SK-N-DZ (cell line): ENCODE measurements at regions not wholly inside any gene's neighbourhood (a gene's known extent, or its start where the extent isn't known, plus 50 kb on each side); places are given as distances from the start of the nearest gene placed in this dataset.
"Not testable (repeated sequence)": the region's sequence is repeated elsewhere in the genome, so short reads cannot be mapped to it uniquely, and the experiment has no call there.

Source experiments
- DNase-seq: peaks from one replicate; pipeline ENCODE4 v3.0.0-alpha.2; 2015; ENCODE audit warnings: low spot score

DNA sequence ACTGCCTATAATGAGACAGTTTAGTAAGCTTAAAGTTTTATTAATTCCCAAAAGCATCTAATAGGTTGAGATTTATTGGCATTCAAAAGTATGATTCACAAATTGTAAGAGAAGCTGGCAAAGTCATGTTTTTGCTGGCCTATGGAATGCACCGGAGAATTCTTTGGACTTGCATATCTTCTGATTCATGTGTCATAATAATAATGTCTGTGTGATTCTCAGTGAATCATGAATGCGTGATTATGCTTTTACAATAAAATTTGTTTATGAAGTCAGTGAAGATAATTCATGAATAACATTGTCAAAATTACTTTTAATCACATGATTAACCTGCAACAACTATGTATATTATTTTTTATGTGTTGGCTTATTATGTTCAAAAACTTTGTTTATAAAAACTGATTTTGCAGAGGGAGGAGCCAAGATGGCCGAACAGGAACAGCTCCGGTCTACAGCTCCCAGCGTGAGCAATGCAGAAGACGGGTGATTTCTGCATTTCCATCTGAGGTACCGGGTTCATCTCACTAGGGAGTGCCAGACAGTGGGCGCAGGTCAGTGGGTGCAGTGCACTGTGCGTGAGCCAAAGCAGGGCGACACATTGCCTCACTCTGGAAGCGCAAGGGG lies 389.2 kb downstream of the SRGAP2C start:
- not testable (repeated sequence) for DNase-seq

DNA sequence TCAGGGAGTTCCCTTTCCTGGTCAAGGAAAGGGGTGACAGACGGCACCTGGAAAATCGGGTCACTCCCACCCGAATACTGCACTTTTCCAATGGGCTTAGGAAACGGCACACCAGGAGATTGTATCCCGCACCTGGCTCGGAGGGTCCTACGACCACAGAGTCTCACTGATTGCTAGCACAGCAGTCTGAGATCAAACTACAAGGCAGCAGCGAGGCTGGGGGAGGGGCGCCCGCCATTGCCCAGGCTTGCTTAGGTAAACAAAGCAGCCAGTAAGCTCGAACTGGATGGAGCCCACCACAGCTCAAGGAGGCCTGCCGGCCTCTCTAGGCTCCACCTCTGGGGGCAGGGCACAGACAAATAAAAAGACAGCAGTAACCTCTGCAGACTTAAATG lies 389.7 kb downstream of the SRGAP2C start:
- not testable (repeated sequence) for DNase-seq

DNA sequence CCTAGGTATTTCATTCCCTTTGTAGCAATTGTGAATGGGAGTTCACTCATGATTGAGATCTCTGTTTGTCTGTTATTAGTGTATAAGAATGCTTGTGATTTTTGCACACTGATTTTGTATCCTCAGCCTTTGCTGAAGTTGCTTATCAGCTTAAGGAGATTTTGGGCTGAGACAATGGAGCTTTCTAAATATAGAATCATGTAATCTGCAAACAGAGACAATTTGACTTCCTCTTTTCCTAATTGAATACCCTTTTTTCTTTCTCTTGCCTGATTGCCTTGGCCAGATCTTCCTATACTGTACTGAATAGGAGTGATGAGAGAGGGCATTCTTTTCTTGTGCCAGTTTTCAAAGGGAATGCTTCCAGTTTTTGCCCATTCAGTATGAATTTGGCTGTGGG lies 398.1 kb downstream of the SRGAP2C start:
- not testable (repeated sequence) for DNase-seq

DNA sequence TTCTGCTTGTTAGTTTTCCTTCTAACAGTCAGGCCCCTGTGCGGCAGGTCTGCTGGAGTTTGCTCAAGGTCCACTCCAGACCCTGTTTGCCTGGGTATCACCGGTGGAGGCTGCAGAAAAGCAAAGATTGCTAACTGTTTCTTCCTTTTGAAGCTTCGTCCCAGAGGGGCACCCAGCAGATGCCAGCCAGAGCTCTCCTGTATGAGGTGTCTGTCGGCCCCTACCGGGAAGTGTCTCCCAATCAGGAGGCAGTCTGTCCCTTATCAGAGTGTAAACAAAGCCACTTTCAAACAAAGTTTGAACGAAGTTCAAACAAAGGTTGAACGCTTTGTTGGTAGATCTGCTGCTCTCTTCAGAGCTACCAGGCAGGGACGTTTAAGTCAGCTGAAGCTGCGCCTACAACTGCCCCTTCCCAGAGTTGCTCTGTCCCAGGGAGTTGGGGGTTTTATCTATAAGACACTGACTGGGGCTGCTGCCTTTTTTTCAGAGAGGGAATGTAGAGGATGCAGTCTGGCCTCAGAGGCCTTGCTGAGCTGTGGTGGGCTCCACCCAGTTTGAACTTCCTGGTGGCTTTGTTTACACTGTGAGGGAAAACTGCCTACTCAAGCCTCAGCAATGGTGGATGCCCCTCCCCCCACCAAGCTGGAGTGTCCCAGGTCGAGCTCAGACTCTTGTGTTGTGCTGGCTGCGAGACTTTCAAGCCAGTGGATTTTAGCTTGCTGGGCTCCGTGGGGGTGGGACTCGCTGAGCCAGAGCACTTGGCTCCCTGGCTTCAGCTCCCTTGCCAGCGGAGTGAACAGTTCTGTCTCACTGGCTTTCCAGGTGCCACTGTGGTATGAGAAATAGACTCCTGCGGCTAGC lies 401.8 kb downstream of the SRGAP2C start:
- no peak for DNase-seq

DNA sequence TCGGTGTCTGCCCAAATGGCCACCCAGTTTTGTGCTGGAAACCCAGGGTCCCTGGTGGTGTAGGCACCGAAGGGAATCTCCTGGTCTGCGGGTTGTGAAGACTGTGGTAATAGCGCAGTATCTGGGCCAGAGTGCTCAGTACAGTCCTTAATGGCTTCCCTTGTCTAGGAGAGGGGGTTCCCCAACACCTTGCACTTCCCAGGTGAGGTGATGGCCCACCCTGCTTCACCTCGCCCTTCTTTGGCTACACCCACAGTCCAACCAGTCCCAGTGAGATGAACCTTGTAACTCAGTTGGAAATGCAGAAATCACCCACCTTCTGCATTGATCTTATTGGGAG lies 402.4 kb downstream of the SRGAP2C start:
- DNase-seq: no peak

DNA sequence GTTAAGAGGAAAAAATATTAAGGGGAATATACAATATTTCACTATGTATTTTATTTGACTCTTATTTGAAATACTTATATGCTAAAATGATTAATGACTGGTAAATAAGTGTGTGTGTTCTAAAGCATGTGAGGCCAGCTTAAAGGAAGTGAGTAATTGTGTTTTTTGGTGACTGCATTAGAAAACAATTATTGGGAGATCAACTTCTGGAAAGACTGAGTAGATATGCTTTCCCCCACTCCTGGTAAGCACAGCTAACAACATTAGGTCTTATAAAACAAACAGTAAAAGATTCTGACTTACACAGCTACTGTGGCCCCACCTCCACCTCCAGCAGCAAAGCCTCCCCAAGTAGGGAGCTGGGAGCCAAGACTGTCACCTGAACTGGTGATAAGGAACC lies 403.0 kb downstream of the SRGAP2C start:
- no peak for DNase-seq

DNA sequence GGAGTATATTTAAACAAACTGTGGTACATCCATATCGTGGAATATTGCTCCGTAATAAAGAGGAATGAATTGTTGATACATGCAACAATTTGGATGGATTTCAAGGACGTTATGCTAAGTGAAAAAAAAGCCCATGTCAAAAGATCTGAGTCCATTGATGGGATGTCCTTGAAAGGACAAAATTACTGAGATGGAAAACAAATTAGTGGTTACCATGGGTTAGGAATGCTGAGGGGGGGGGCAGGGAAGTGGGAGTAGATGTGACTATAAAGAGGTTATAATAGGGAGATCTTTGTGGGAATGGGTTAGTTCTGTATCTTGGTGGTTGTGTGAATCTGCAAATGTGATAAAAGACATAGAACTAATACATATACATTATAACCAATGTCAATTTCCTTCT lies 409.3 kb downstream of the SRGAP2C start:
- DNase-seq: no peak

DNA sequence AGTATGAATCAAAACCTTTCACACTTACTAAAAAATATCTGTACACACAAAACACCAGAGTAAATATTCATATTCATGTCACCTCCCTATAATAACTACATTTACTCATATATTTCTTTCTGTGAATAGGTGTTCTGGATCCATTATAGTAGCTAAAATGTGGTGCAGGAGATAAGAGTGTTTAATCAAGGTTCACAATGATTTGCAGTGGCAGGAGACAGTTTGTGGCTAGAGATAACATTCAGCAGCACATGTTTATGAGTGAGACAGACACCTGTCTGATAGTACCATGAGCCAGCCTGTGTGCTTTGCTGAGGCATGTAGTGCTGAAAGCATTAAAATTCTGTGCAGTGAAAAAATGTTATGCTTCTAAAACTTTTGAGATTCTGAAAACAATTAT lies 410.3 kb downstream of the SRGAP2C start:
- DNase-seq: no peak

DNA sequence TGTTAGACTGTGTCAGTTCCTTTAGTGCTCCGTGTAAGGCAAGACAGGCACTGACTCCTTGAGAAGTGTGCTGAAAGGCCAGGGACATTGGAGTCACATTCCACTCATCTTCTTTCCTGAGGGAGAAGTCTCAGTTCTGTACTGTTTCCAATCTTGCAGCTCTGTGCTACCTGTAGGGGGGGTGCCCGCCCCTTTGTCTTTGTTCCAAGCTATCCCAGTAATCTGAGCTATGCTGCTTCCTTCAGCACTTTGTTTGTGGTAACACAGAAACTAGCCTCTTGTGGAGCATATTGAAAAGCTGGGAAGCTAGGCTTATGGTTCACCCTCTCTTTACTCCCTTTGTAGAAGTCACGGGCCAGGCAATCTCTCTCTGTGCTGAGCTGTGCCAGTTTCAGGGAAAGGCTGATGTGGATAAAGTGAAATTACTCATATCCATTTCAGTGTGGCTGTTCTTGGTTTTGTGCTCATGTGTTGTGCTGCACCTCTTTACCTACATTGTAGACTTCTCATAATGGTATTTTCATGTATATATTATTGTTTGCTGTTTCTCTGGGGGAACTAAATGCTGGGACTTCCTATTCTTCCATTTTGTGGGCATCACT lies 420.2 kb downstream of the SRGAP2C start:
- not testable (repeated sequence) for DNase-seq

DNA sequence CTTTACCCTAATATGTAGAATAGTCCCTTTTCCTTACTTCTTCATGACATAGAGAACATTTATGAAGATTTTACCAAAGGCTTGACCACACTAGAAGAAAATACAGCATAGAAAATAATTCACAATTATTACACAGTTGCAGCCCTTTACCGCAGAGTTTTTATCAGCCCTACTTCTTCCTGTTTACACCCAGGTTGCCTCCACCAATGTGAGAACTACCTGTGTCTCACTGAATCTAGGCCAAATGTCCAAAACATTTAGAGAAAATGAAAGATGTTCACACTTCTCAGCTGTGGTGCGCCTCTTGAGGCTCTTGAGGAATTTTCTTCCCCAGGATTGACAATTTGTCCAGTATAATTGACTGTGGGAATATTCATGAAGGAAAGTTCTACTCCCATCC lies 422.7 kb downstream of the SRGAP2C start:
- not testable (repeated sequence) for DNase-seq
